IPS DF 6.9 (cell line): ENCODE measurements at regions not wholly inside any gene's neighbourhood (a gene's known extent, or its start where the extent isn't known, plus 50 kb on each side); places are given as distances from the start of the nearest gene placed in this dataset.
"Not testable (repeated sequence)": the region's sequence is repeated elsewhere in the genome, so short reads cannot be mapped to it uniquely, and the experiment has no call there.

ENCODE experiments used
- DNase-seq: peaks from one replicate; pipeline ENCODE4 v3.0.0-alpha.2; 2013; ENCODE audit warnings: low read depth, low spot score
- H3K27ac ChIP-seq: one replicate; pipeline ENCODE4 v1.5.1; 2013; ENCODE audit warnings: low read length, control low read depth
- H3K27me3 ChIP-seq: 2 replicates; pipeline ENCODE4 v1.6.1; 2013; ENCODE audit warnings: mild to moderate bottlenecking, low read length; ENCODE audit not compliant: control insufficient read depth, insufficient read depth
- H3K36me3 ChIP-seq: 2 replicates; pipeline ENCODE4 v1.6.1; 2013; ENCODE audit warnings: low read length; ENCODE audit not compliant: control insufficient read depth, insufficient read depth
- H3K4me1 ChIP-seq: 2 replicates; pipeline ENCODE4 v1.6.1; 2013; ENCODE audit warnings: low read length; ENCODE audit not compliant: control insufficient read depth, insufficient read depth
- H3K4me3 ChIP-seq: 2 replicates; pipeline ENCODE4 v1.5.1; 2013; ENCODE audit warnings: mild to moderate bottlenecking, low read length
- H3K9me3 ChIP-seq: 2 replicates; pipeline ENCODE4 v1.6.1; 2013; ENCODE audit warnings: low read length, inconsistent platforms; ENCODE audit not compliant: control insufficient read depth, insufficient read depth
- WGBS: extraction: QIAGEN DNeasy Blood & Tissue Kit; methylation state at CpG from one replicate; pipeline ENCODE4 v1.1.7; 2013; ENCODE audit warnings: mixed read lengths, missing lambda C conversion rate; ENCODE audit not compliant: insufficient read length, insufficient coverage; 5-methylcytosine and 5-hydroxymethylcytosine counted together

GRCh38 chr5:52139888-52140615 lies 647.7 kb upstream of the ITGA1 start:
- no peak for DNase-seq
- H3K27ac ChIP-seq: no peak overlapping the region
- WGBS: no CpG with 5 or more reads among the region's 3 CpGs
- no peaks in the 10 kb centered on the region for H3K27me3 ChIP-seq
- no peaks in the 10 kb centered on the region for H3K36me3 ChIP-seq
- H3K4me3 ChIP-seq: no peak overlapping the region
- no peaks in the 10 kb centered on the region for H3K4me1 ChIP-seq
- no peaks in the 10 kb centered on the region for H3K9me3 ChIP-seq

GRCh38 chr5:52148679-52149078 lies 639.0 kb upstream of the ITGA1 start:
- no peaks in the 10 kb centered on the region for H3K9me3 ChIP-seq
- no peaks in the 10 kb centered on the region for H3K4me1 ChIP-seq
- H3K36me3 ChIP-seq: no peaks in the 10 kb centered on the region
- H3K4me3 ChIP-seq: no peak overlapping the region
- H3K27ac ChIP-seq: no peak overlapping the region
- H3K27me3 ChIP-seq: no peaks in the 10 kb centered on the region
- DNase-seq: no peak

DNA sequence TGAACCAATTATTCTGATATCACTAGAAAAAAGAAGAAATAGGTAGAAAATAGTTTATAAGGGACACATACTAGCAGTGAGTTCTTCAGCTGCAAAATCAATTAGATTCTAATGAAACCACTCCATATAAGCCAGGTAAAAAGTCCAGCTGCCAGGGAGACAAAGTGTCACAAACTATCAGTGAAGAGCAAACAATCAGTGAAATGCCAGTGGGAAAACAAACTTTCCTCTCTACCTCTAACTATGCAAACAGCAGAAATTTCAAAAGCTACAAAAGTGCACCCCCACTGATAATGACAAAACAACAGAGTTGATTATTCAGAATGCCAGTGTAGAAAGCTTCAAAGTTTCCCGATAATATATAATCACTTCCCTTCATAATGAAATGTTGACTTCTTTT lies 637.2 kb upstream of the ITGA1 start:
- no CpG with 5 or more reads among the region's 1 CpG for WGBS
- no peaks in the 10 kb centered on the region for H3K36me3 ChIP-seq
- H3K27ac ChIP-seq: no peak overlapping the region
- DNase-seq: no peak
- H3K9me3 ChIP-seq: no peaks in the 10 kb centered on the region
- no peak overlapping the region for H3K4me3 ChIP-seq
- no peaks in the 10 kb centered on the region for H3K4me1 ChIP-seq
- no peaks in the 10 kb centered on the region for H3K27me3 ChIP-seq

DNA sequence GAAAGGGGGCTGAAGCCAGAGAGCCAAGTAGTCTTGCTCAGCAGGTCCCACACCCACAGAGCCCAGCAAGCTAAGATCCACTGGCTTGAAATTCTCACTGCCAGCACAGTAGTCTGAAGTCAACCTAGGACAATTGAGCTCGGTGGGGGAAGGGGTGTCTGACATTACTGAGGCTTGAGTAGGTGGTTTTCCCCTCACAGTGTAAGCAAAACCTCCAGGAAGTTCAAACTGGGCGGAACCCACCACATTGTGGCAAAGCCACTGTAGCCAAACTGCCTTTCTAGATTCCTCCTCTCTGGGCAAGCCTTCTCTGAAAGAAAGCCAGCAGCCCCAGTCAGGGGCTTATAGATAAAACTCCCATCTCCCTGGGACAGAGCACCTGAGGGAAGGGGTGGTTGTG lies 630.9 kb upstream of the ITGA1 start:
- H3K4me1 ChIP-seq, DNase-seq, H3K36me3 ChIP-seq, H3K4me3 ChIP-seq, H3K27ac ChIP-seq, H3K9me3 ChIP-seq, H3K27me3 ChIP-seq: not testable (repeated sequence)
- no CpG with 5 or more reads among the region's 2 CpGs for WGBS

GRCh38 chr5:52165806-52166205 lies 621.9 kb upstream of the ITGA1 start:
- H3K27me3 ChIP-seq, H3K9me3 ChIP-seq, DNase-seq, H3K4me3 ChIP-seq, H3K4me1 ChIP-seq, H3K27ac ChIP-seq, H3K36me3 ChIP-seq: not testable (repeated sequence)
- no CpG with 5 or more reads among the region's 3 CpGs for WGBS

DNA sequence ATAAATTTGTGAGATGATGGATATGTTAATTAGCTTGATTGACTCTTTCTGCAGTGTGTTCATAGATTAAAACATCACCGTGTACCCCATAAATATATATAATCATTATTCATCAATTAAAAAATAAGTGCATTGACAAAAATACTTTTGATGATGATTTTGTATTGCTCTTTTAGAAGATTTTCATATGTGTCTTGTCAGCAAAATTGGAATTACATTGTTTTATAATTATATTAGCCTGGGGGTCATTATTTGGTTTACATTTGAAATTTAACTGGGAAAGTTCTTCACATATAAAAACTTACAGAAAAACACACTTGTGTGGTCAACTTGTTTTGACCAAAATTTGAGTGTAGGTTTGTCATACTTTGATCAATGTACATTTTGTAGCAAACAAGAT lies 614.6 kb upstream of the ITGA1 start:
- Histone ChIP-seq H3K4me1 (no peaks in the 10 kb centered on the region), H3K27me3 (no peaks in the 10 kb centered on the region), H3K36me3 (no peaks in the 10 kb centered on the region), H3K4me3 (no peak overlapping the region), H3K9me3 (no peaks in the 10 kb centered on the region), H3K27ac (no peak overlapping the region)
- no peak for DNase-seq
- WGBS: no CpG with 5 or more reads among the region's 1 CpG

DNA sequence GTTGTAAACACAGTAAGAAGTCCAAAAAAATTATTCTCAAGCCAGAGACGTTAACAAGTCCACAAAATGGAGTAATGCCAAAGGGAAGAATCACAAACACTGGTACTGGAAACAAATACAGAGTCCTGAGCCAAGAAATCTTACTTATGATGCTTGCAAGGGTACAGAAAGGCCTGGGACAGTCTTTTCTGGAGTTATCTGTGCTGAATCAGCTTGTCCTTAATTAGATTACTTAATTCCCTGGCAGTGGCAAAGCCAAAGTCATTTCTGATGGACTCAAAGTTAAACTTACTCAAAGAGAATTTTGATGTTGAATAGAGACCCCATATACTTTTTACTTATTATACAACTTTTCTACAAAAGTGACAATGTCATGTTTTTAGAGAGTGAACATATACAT lies 610.5 kb upstream of the ITGA1 start:
- Histone ChIP-seq H3K9me3 (no peaks in the 10 kb centered on the region), H3K27ac (no peak overlapping the region), H3K4me3 (no peak overlapping the region), H3K36me3 (no peaks in the 10 kb centered on the region), H3K4me1 (no peaks in the 10 kb centered on the region), H3K27me3 (no peaks in the 10 kb centered on the region)
- no CpG with 5 or more reads among the region's 1 CpG for WGBS
- no peak for DNase-seq

GRCh38 chr5:52181403-52181802 lies 606.3 kb upstream of the ITGA1 start:
- no CpG with 5 or more reads among the region's 2 CpGs for WGBS
- no peak for DNase-seq
- Histone ChIP-seq H3K9me3 (no peaks in the 10 kb centered on the region), H3K36me3 (no peaks in the 10 kb centered on the region), H3K27me3 (no peaks in the 10 kb centered on the region), H3K4me1 (no peaks in the 10 kb centered on the region), H3K27ac (no peak overlapping the region), H3K4me3 (no peak overlapping the region)

DNA sequence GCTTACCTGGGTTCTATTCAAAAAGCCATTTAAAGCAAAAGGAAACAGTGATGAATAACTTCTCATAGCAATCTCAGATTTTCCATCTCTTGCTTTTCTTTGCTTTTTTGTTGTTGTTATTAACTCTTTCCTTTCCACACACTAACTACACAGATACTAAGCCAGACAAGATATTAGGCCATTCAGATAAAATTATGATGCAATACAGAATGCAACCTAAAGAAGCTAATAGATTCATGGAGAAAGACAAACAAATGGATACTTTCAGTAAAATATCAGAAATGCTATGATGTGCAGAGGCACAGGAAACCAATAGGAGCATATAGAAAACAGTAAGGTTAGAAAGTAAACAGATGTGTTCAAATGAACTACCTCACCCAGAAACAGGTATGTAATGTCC lies 597.0 kb upstream of the ITGA1 start:
- Histone ChIP-seq H3K36me3 (no peaks in the 10 kb centered on the region), H3K27me3 (no peaks in the 10 kb centered on the region), H3K4me3 (no peak overlapping the region), H3K4me1 (no peaks in the 10 kb centered on the region), H3K27ac (no peak overlapping the region), H3K9me3 (no peaks in the 10 kb centered on the region)
- DNase-seq: no peak

DNA sequence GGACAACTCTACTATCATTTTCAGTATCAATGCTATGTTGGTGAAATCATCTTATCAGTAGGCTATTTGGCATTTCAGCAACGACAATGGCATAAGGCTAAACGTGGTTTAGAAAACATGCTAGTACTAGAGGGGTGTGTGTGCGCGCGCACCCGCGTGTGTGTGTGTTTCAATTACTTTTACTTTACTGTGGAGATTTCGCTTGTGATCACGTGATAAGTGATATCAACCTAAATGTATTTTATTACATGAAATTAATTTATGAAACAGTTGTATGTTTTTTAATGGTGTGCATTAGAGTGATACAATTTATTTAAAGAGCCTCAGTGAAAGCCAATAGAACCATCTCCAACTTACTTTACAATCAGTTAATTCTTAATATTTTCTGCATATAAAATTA lies 587.9 kb upstream of the ITGA1 start:
- Histone ChIP-seq H3K9me3 (no peaks in the 10 kb centered on the region), H3K4me1 (no peaks in the 10 kb centered on the region), H3K4me3 (no peak overlapping the region), H3K36me3 (no peaks in the 10 kb centered on the region), H3K27ac (no peak overlapping the region), H3K27me3 (no peaks in the 10 kb centered on the region)
- WGBS: no CpG with 5 or more reads among the region's 9 CpGs
- no peak for DNase-seq

GRCh38 chr5:52202256-52202655 lies 585.5 kb upstream of the ITGA1 start:
- H3K36me3 ChIP-seq: no peaks in the 10 kb centered on the region
- WGBS: no CpG with 5 or more reads among the region's 14 CpGs
- no peak overlapping the region for H3K4me3 ChIP-seq
- H3K4me1 ChIP-seq: no peaks in the 10 kb centered on the region
- no peak overlapping the region for H3K27ac ChIP-seq
- no peaks in the 10 kb centered on the region for H3K27me3 ChIP-seq
- DNase-seq: no peak
- no peaks in the 10 kb centered on the region for H3K9me3 ChIP-seq
